Lower lobe of right lung (tissue), 2 donors: ENCODE measurements at regions not wholly inside any gene's neighbourhood (a gene's known extent, or its start where the extent isn't known, plus 50 kb on each side); places are given as distances from the start of the nearest gene placed in this dataset.

Experiments
- ATAC-seq, 2 donors: fragments of 200-7000 bp; cut with Tn5 transposase; one replicate each; pipeline ENCODE4 v1.9.1; 2020 to 2022; ENCODE audit warnings: mild to moderate bottlenecking in 2 of 2, moderate library complexity in 2 of 2
- DNase-seq: peaks from one replicate; pipeline ENCODE4 v3.0.0-alpha.2; 2020
- H3K27ac ChIP-seq: fragments of 200-600 bp; one replicate; pipeline ENCODE4 v1.8.0; 2022
- H3K27me3 ChIP-seq: fragments of 200-600 bp; one replicate; pipeline ENCODE4 v1.8.0; 2022; ENCODE audit warnings: low read depth
- H3K36me3 ChIP-seq: fragments of 200-600 bp; one replicate; pipeline ENCODE4 v1.8.0; 2022; ENCODE audit warnings: mild to moderate bottlenecking
- H3K4me1 ChIP-seq: fragments of 200-600 bp; one replicate; pipeline ENCODE4 v1.8.0; 2022
- H3K4me3 ChIP-seq: fragments of 200-600 bp; one replicate; pipeline ENCODE4 v1.8.0; 2022; ENCODE audit warnings: mild to moderate bottlenecking
- H3K9me3 ChIP-seq: fragments of 200-600 bp; one replicate; pipeline ENCODE4 v1.8.0; 2022
- intact Hi-C: fragments of 100-400 bp; cut with DNase I; formaldehyde crosslinking; loops from one replicate; pipeline ENCODE4 v1.11.0; 2022
- TF ChIP-seq, protein P1 (sequence below): fragments of 200-600 bp; IDR thresholded peaks from one replicate; pipeline ENCODE4 v1.8.0; 2022; ENCODE audit warnings: antibody characterized with exemption, mild to moderate bottlenecking
- donor health status: DM: no; HTN: yes; CAD: no; lungs with severe emphysema.

- intact Hi-C loops, result no loop called here
- TF ChIP-seq, protein P1, sequence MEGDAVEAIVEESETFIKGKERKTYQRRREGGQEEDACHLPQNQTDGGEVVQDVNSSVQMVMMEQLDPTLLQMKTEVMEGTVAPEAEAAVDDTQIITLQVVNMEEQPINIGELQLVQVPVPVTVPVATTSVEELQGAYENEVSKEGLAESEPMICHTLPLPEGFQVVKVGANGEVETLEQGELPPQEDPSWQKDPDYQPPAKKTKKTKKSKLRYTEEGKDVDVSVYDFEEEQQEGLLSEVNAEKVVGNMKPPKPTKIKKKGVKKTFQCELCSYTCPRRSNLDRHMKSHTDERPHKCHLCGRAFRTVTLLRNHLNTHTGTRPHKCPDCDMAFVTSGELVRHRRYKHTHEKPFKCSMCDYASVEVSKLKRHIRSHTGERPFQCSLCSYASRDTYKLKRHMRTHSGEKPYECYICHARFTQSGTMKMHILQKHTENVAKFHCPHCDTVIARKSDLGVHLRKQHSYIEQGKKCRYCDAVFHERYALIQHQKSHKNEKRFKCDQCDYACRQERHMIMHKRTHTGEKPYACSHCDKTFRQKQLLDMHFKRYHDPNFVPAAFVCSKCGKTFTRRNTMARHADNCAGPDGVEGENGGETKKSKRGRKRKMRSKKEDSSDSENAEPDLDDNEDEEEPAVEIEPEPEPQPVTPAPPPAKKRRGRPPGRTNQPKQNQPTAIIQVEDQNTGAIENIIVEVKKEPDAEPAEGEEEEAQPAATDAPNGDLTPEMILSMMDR, result no peak
- H3K9me3 ChIP-seq, result no peaks in the 10 kb centered on the region
- no peak for DNase-seq
- no peak for ATAC-seq
- H3K36me3 ChIP-seq, result no peaks in the 10 kb centered on the region
- no peak overlapping the region for H3K27ac ChIP-seq
- no peaks in the 10 kb centered on the region for H3K27me3 ChIP-seq
- no peak overlapping the region for H3K4me3 ChIP-seq
- H3K4me1 ChIP-seq, result no peaks in the 10 kb centered on the region
Observed at GRCh38 chr10:36393801-36394200, 731.6 kb upstream of the ANKRD30A start.

- no peak overlapping the region for H3K27ac ChIP-seq
- intact Hi-C loops, result no loop called here
- no peaks in the 10 kb centered on the region for H3K9me3 ChIP-seq
- no peaks in the 10 kb centered on the region for H3K36me3 ChIP-seq
- no peak overlapping the region for H3K4me3 ChIP-seq
- TF ChIP-seq, protein P1, result no peak
- DNase-seq (no peak), ATAC-seq (no peak)
- no peaks in the 10 kb centered on the region for H3K4me1 ChIP-seq
- no peaks in the 10 kb centered on the region for H3K27me3 ChIP-seq
Observed at GRCh38 chr10:36391405-36391804, 734.0 kb upstream of the ANKRD30A start.

GRCh38 chr10:36390221-36390620, 735.2 kb upstream of the ANKRD30A start:
- Histone ChIP-seq H3K9me3 (no peaks in the 10 kb centered on the region), H3K4me3 (no peak overlapping the region), H3K27me3 (no peaks in the 10 kb centered on the region), H3K36me3 (no peaks in the 10 kb centered on the region), H3K4me1 (no peaks in the 10 kb centered on the region), H3K27ac (no peak overlapping the region)
- intact Hi-C loops, result no loop called here
- ATAC-seq (no peak), DNase-seq (no peak)
- TF ChIP-seq, protein P1, result no peak

GRCh38 chr10:36388166-36388565, 737.2 kb upstream of the ANKRD30A start:
- TF ChIP-seq, protein P1, result no peak
- intact Hi-C loops, result no loop called here
- DNase-seq, result no peak

DNA sequence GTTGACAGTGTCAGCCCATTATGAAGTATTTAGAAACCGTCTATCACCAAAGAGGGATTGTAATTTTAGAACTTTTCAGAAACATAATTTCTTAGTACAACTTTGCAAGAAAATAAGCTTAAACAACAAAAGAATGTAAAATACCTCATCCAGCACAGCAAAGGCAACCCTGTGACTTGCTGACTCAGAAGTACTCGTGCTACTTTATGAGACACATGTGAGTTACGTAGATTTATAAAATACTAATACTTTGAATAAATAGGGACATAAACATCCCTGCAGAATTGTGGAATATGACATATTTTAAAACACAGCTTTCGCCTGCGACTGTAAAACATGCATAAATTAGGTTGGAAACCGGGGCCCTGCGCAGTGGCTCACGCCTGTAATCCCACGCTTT, 739.7 kb upstream of the ANKRD30A start:
- no peak for ATAC-seq
- TF ChIP-seq, protein P1, result no peak
- no peaks in the 10 kb centered on the region for H3K9me3 ChIP-seq
- no peaks in the 10 kb centered on the region for H3K27me3 ChIP-seq
- DNase-seq, result no peak
- no peak overlapping the region for H3K4me3 ChIP-seq
- no peaks in the 10 kb centered on the region for H3K36me3 ChIP-seq
- no peaks in the 10 kb centered on the region for H3K4me1 ChIP-seq
- intact Hi-C loops, result no loop called here
- no peak overlapping the region for H3K27ac ChIP-seq

More at GRCh38 chr10:36388166-36388565, 737.2 kb upstream of the ANKRD30A start:
- Histone ChIP-seq H3K27me3 (no peaks in the 10 kb centered on the region), H3K4me1 (no peaks in the 10 kb centered on the region), H3K4me3 (no peak overlapping the region), H3K9me3 (no peaks in the 10 kb centered on the region), H3K36me3 (no peaks in the 10 kb centered on the region), H3K27ac (no peak overlapping the region)
- no peak for ATAC-seq

DNA sequence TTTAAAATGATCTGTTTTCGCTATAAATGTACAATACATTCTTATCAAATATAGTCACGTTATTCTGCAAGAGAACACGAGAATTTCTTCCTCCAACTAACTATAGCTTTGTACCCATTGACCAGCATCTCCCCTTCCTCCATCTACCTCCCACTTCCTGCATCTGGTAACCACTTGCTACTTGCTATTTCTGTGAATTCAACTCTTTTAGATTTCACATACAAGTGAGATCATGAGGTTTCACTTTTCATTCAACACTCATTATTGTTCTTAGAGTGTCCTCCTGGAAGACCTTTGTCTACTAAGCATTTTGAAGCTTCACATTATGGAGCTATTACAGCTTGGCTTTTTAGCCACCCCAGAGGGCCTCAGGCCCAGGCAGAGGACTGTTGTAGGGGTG, 741.3 kb upstream of the FZD8 start:
- intact Hi-C loops, result no loop called here

More for the DNA sequence above, 741.3 kb upstream of the FZD8 start:
- Histone ChIP-seq H3K9me3 (no peaks in the 10 kb centered on the region), H3K27ac (no peak overlapping the region), H3K27me3 (no peaks in the 10 kb centered on the region), H3K4me3 (no peak overlapping the region), H3K36me3 (no peaks in the 10 kb centered on the region), H3K4me1 (no peaks in the 10 kb centered on the region)
- DNase-seq, result no peak
- no peak for ATAC-seq
- TF ChIP-seq, protein P1, result no peak
